ENCODE measurements at regions not wholly inside any gene's neighbourhood (a gene's known extent, or its start where the extent isn't known, plus 50 kb on each side); places are given as distances from the start of the nearest gene placed in this dataset.

DNA sequence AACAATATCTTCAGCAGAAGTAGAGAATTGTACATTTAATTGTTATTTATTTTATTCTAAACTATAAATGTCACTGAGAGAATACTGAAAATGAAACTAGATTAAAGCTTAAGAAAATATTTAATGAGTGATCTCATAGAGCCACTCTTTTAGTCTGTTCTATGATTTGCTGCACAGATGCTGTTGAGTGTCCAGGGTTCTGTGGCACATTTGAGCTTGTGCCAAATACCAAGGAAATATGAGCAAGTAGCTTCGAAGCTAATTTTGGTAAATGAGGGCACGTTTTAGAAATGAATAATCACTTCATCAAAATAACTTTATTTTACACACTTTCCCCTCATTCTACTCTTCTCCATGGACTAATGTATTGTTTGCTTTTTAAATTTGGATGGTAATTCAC lies 53.6 kb upstream of the THRB start:
- no peak for ATAC-seq

More for the DNA sequence above, 53.6 kb upstream of the THRB start:
- Histone ChIP-seq H3K4me2 (no peak overlapping the region), H3K9me2 (ENCODE audit: insufficient read depth) (no peaks in the 10 kb centered on the region), H3K4me3 (no peak overlapping the region), H3K27me3 (ENCODE audit: insufficient read depth) (no peaks in the 10 kb centered on the region), H3K4me1 (ENCODE audit: insufficient read depth) (no peaks in the 10 kb centered on the region), H2AFZ (no peak overlapping the region), H3F3A (replicated peaks; ENCODE audit: low read depth) (no peaks in the 10 kb centered on the region), H3K27ac (ENCODE audit: low read depth) (no peak overlapping the region), H3K36me3 (ENCODE audit: insufficient read depth) (no peaks in the 10 kb centered on the region), H4K20me1 (replicated peaks; ENCODE audit: insufficient read depth) (no peaks in the 10 kb centered on the region), H3K79me2 (replicated peaks; ENCODE audit: insufficient read depth) (no peaks in the 10 kb centered on the region)
- Mint-ChIP-seq H3K4me3 (no peak overlapping the region), H3K27me3 (ENCODE audit: insufficient read depth, low read depth, poor library complexity) (no peaks in the 10 kb centered on the region), H3K9me3 (no peaks in the 10 kb centered on the region), H3K36me3 (ENCODE audit: low read depth) (no peaks in the 10 kb centered on the region), H3K27ac (no peak overlapping the region), H3K4me1 (no peaks in the 10 kb centered on the region)
- DNase-seq (ENCODE audit: low spot score), result no peak
- TF ChIP-seq NANOG (IDR thresholded peaks at IDR 0.05; ENCODE audit: borderline replicate concordance) (no peak), EZH2 (IDR thresholded peaks at IDR 0.05; ENCODE audit: low read depth, unreplicated experiment) (no peak), STAT1 (IDR thresholded peaks at IDR 0.05; ENCODE audit: unreplicated experiment) (no peak), ZNF114 (CRISPR knock-in tag; IDR thresholded peaks at IDR 0.05) (no peak), ZNF331 (CRISPR knock-in tag; IDR thresholded peaks at IDR 0.05; ENCODE audit: low read depth) (no peak), JUNB (IDR thresholded peaks at IDR 0.05; ENCODE audit: unreplicated experiment) (no peak), CREB1 (CRISPR knock-in tag; IDR thresholded peaks at IDR 0.05; ENCODE audit: low read depth) (no peak), POLR2AphosphoS5 (IDR thresholded peaks at IDR 0.05; ENCODE audit: low read depth) (no peak), EZH2phosphoT487 (IDR thresholded peaks at IDR 0.05; ENCODE audit: unreplicated experiment) (no peak)
- TF ChIP-seq, protein P1, sequence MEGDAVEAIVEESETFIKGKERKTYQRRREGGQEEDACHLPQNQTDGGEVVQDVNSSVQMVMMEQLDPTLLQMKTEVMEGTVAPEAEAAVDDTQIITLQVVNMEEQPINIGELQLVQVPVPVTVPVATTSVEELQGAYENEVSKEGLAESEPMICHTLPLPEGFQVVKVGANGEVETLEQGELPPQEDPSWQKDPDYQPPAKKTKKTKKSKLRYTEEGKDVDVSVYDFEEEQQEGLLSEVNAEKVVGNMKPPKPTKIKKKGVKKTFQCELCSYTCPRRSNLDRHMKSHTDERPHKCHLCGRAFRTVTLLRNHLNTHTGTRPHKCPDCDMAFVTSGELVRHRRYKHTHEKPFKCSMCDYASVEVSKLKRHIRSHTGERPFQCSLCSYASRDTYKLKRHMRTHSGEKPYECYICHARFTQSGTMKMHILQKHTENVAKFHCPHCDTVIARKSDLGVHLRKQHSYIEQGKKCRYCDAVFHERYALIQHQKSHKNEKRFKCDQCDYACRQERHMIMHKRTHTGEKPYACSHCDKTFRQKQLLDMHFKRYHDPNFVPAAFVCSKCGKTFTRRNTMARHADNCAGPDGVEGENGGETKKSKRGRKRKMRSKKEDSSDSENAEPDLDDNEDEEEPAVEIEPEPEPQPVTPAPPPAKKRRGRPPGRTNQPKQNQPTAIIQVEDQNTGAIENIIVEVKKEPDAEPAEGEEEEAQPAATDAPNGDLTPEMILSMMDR (conservative IDR thresholded peaks at IDR 0.05; ENCODE audit: low read depth in 2 of 2), result no peak
- TF ChIP-seq, protein P2, sequence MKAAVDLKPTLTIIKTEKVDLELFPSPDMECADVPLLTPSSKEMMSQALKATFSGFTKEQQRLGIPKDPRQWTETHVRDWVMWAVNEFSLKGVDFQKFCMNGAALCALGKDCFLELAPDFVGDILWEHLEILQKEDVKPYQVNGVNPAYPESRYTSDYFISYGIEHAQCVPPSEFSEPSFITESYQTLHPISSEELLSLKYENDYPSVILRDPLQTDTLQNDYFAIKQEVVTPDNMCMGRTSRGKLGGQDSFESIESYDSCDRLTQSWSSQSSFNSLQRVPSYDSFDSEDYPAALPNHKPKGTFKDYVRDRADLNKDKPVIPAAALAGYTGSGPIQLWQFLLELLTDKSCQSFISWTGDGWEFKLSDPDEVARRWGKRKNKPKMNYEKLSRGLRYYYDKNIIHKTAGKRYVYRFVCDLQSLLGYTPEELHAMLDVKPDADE (IDR thresholded peaks at IDR 0.05), result no peak
- TF ChIP-seq, protein P3, sequence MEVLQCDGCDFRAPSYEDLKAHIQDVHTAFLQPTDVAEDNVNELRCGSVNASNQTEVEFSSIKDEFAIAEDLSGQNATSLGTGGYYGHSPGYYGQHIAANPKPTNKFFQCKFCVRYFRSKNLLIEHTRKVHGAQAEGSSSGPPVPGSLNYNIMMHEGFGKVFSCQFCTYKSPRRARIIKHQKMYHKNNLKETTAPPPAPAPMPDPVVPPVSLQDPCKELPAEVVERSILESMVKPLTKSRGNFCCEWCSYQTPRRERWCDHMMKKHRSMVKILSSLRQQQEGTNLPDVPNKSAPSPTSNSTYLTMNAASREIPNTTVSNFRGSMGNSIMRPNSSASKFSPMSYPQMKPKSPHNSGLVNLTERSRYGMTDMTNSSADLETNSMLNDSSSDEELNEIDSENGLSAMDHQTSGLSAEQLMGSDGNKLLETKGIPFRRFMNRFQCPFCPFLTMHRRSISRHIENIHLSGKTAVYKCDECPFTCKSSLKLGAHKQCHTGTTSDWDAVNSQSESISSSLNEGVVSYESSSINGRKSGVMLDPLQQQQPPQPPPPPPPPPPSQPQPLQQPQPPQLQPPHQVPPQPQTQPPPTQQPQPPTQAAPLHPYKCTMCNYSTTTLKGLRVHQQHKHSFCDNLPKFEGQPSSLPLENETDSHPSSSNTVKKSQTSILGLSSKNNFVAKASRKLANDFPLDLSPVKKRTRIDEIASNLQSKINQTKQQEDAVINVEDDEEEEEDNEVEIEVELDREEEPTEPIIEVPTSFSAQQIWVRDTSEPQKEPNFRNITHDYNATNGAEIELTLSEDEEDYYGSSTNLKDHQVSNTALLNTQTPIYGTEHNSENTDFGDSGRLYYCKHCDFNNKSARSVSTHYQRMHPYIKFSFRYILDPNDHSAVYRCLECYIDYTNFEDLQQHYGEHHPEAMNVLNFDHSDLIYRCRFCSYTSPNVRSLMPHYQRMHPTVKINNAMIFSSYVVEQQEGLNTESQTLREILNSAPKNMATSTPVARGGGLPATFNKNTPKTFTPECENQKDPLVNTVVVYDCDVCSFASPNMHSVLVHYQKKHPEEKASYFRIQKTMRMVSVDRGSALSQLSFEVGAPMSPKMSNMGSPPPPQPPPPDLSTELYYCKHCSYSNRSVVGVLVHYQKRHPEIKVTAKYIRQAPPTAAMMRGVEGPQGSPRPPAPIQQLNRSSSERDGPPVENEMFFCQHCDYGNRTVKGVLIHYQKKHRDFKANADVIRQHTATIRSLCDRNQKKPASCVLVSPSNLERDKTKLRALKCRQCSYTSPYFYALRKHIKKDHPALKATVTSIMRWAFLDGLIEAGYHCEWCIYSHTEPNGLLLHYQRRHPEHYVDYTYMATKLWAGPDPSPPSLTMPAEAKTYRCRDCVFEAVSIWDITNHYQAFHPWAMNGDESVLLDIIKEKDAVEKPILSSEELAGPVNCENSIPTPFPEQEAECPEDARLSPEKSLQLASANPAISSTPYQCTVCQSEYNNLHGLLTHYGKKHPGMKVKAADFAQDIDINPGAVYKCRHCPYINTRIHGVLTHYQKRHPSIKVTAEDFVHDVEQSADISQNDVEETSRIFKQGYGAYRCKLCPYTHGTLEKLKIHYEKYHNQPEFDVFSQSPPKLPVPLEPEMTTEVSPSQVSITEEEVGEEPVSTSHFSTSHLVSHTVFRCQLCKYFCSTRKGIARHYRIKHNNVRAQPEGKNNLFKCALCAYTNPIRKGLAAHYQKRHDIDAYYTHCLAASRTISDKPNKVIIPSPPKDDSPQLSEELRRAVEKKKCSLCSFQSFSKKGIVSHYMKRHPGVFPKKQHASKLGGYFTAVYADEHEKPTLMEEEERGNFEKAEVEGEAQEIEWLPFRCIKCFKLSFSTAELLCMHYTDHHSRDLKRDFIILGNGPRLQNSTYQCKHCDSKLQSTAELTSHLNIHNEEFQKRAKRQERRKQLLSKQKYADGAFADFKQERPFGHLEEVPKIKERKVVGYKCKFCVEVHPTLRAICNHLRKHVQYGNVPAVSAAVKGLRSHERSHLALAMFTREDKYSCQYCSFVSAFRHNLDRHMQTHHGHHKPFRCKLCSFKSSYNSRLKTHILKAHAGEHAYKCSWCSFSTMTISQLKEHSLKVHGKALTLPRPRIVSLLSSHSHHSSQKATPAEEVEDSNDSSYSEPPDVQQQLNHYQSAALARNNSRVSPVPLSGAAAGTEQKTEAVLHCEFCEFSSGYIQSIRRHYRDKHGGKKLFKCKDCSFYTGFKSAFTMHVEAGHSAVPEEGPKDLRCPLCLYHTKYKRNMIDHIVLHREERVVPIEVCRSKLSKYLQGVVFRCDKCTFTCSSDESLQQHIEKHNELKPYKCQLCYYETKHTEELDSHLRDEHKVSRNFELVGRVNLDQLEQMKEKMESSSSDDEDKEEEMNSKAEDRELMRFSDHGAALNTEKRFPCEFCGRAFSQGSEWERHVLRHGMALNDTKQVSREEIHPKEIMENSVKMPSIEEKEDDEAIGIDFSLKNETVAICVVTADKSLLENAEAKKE (CRISPR knock-in tag; IDR thresholded peaks at IDR 0.05), result no peak
